ENCODE measurements at regions not wholly inside any gene's neighbourhood (a gene's known extent, or its start where the extent isn't known, plus 50 kb on each side); places are given as distances from the start of the nearest gene placed in this dataset.
"Not testable (repeated sequence)": the region's sequence is repeated elsewhere in the genome, so short reads cannot be mapped to it uniquely, and the experiment has no call there.

GRCh38 chr18:54662986-54663385, 71.9 kb downstream of the DYNAP start:
- Mint-ChIP-seq H3K9me3 (peaks cover 17% of the 10 kb centered on the region), H3K4me1 (no peaks in the 10 kb centered on the region), H3K36me3 (ENCODE audit: low read depth) (no peaks in the 10 kb centered on the region), H3K27ac (no peak overlapping the region), H3K4me3 (no peak overlapping the region), H3K27me3 (ENCODE audit: low read depth, poor library complexity) (no peaks in the 10 kb centered on the region)
- TF ChIP-seq, protein P1, sequence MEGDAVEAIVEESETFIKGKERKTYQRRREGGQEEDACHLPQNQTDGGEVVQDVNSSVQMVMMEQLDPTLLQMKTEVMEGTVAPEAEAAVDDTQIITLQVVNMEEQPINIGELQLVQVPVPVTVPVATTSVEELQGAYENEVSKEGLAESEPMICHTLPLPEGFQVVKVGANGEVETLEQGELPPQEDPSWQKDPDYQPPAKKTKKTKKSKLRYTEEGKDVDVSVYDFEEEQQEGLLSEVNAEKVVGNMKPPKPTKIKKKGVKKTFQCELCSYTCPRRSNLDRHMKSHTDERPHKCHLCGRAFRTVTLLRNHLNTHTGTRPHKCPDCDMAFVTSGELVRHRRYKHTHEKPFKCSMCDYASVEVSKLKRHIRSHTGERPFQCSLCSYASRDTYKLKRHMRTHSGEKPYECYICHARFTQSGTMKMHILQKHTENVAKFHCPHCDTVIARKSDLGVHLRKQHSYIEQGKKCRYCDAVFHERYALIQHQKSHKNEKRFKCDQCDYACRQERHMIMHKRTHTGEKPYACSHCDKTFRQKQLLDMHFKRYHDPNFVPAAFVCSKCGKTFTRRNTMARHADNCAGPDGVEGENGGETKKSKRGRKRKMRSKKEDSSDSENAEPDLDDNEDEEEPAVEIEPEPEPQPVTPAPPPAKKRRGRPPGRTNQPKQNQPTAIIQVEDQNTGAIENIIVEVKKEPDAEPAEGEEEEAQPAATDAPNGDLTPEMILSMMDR (IDR thresholded peaks at IDR 0.05): no peak
- DNase-seq: no peak

DNA sequence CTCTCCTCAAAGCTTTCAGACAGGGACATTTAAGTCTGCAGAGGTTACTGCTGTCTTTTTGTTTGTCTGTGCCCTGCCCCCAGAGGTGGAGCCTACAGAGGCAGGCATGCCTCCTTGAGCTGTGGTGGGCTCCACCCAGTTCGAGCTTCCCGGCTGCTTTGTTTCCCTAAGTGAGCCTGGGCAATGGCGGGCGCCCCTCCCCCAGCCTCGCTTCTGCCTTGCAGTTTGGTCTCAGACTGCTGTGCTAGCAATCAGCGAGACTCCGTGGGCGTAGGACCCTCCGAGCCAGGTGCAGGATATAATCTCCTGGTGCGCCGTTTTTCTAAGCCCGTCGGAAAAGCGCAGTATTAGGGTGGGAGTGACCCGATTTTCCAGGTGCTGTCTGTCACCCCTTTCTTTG, 78.7 kb downstream of the DYNAP start:
- H3K27me3 Mint-ChIP-seq (ENCODE audit: low read depth, poor library complexity); H3K4me3 Mint-ChIP-seq; H3K27ac Mint-ChIP-seq; DNase-seq; H3K36me3 Mint-ChIP-seq (ENCODE audit: low read depth): not testable (repeated sequence)
- peaks cover 31% of the 10 kb centered on the region for H3K9me3 Mint-ChIP-seq
- H3K4me1 Mint-ChIP-seq: peaks cover 26% of the 10 kb centered on the region

DNA sequence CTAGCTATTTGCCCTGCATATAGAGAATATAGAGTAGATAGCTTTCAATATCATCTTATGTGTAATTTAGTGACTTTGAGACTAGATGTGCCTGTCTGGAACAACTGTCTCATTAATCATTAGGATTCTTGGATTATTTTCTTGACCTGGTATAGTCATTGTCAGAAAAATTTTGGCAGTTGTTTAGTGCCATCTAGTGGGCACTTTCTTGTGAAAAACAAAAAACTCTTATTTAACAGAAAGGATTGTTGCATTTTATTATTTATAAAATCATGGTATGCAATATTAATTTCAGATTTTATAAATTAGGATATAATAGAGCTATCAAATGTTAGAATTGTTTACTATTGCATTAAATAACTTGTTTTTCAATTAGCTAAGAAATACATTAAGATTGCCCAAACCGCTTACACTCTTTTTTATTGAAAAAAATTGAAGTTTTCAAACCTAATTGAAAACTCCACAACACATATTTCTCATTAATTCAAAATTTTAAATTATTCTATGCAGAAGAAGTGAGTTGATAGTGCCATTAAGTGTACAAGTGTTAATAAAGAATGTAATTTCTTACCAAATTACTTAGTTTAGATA, 80.3 kb downstream of the DYNAP start:
- Mint-ChIP-seq H3K4me3 (no peak overlapping the region), H3K9me3 (peaks cover 30% of the 10 kb centered on the region), H3K4me1 (peaks cover 35% of the 10 kb centered on the region), H3K27me3 (ENCODE audit: low read depth, poor library complexity) (no peaks in the 10 kb centered on the region), H3K36me3 (ENCODE audit: low read depth) (peaks cover 4% of the 10 kb centered on the region), H3K27ac (no peak overlapping the region)
- DNase-seq: no peak
- TF ChIP-seq, protein P1 (IDR thresholded peaks at IDR 0.05): peak; percentile 58

GRCh38 chr18:54672109-54672508, 81.1 kb downstream of the DYNAP start:
- Mint-ChIP-seq H3K36me3 (ENCODE audit: low read depth) (peaks cover 7% of the 10 kb centered on the region), H3K27me3 (ENCODE audit: low read depth, poor library complexity) (no peaks in the 10 kb centered on the region), H3K4me1 (peaks cover 35% of the 10 kb centered on the region), H3K9me3 (peaks cover 36% of the 10 kb centered on the region), H3K4me3 (no peak overlapping the region), H3K27ac (no peak overlapping the region)
- no peak for DNase-seq
- TF ChIP-seq, protein P1 (IDR thresholded peaks at IDR 0.05): no peak

DNA sequence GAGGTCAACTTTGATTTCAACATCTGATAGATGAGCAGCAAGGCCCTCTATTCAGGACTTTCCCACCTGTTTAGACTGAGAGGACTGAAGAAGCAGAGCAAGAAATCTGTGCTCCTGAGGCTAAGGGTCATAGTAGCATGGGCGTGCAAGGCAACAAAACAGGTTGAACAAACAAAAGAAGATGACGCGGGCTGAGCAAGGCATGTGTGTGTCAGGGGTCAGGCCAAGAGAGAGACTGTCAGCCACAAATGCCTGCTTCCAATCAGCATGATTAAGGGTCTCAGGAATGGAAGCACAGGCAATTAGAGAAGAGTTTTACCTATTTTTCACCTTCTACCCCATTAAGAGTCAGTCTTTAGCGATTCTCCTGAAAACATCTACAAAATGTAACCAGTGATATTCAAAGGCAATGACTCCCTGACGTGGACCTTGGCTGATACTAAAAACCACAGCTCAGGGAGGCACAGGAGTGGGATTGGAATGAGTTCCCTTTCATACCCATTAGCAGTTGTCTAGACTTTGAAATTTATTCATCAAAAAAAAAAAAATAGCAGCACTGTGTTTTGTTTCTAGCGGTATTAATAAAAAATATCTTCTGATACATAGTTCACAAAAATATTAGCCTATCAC, 81.9 kb downstream of the DYNAP start:
- Mint-ChIP-seq H3K4me3 (no peak overlapping the region), H3K27me3 (ENCODE audit: low read depth, poor library complexity) (no peaks in the 10 kb centered on the region), H3K27ac (peak overlapping the region; percentile 52), H3K9me3 (peaks cover 33% of the 10 kb centered on the region), H3K36me3 (ENCODE audit: low read depth) (peaks cover 7% of the 10 kb centered on the region), H3K4me1 (peaks cover 35% of the 10 kb centered on the region)
- TF ChIP-seq, protein P1 (IDR thresholded peaks at IDR 0.05): no peak
- DNase-seq: peak; percentile 26

DNA sequence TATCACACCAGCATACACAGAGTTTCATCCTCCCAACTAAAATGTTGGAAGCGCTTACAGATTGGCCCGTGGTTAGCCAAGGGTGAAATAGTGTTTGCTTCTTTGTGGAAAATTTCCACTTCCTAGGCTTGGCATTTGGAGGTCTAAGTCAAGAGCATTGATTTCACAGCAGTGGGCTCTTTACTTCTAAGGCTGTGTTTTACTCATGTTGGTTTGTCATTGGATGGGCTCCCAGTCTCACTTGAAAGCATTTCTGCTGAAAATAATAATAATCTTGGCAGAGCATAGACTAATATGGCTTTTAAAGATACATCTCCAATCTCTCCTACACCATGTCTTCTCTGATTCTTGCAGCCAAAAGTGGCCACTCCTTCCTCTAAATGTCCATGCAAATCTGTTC, 82.9 kb downstream of the DYNAP start:
- TF ChIP-seq, protein P1 (IDR thresholded peaks at IDR 0.05): no peak
- Mint-ChIP-seq H3K27me3 (ENCODE audit: low read depth, poor library complexity) (no peaks in the 10 kb centered on the region), H3K4me3 (no peak overlapping the region), H3K9me3 (peaks cover 26% of the 10 kb centered on the region), H3K4me1 (peaks cover 35% of the 10 kb centered on the region), H3K27ac (no peak overlapping the region), H3K36me3 (ENCODE audit: low read depth) (peaks cover 7% of the 10 kb centered on the region)
- DNase-seq: no peak

Data from nephron progenitor cell (in vitro differentiated cells).